DOHH2 (cell line): ENCODE measurements at regions not wholly inside any gene's neighbourhood (a gene's known extent, or its start where the extent isn't known, plus 50 kb on each side); places are given as distances from the start of the nearest gene placed in this dataset.

Experiments used
- H3F3A ChIP-seq: fragments of 200-600 bp; sonication (generic), shearing (Covaris generic); 2 replicates; pipeline ENCODE4 v1.6.0; 2016; ENCODE audit warnings: antibody characterized with exemption, mild to moderate bottlenecking; ENCODE audit not compliant: control insufficient read depth, insufficient read depth
- H3K27ac ChIP-seq: fragments of 200-600 bp; sonication (generic); 2 replicates; pipeline ENCODE4 v1.5.1; 2014; ENCODE audit warnings: low read depth, mild to moderate bottlenecking, low read length, moderate library complexity
- H3K27me3 ChIP-seq: fragments of 200-600 bp; sonication (generic); 2 replicates; pipeline ENCODE4 v1.6.1; 2014; ENCODE audit warnings: mild to moderate bottlenecking, low read length, mixed read lengths; ENCODE audit not compliant: control insufficient read depth
- H3K36me3 ChIP-seq: fragments of 200-600 bp; sonication (generic); 2 replicates; pipeline ENCODE4 v1.6.1; 2014; ENCODE audit warnings: mild to moderate bottlenecking, low read length, moderate library complexity, mixed read lengths; ENCODE audit not compliant: control insufficient read depth
- H3K4me1 ChIP-seq: fragments of 200-600 bp; sonication (generic); 2 replicates; pipeline ENCODE4 v1.6.1; 2014; ENCODE audit warnings: mild to moderate bottlenecking, low read length, mixed read lengths; ENCODE audit not compliant: control insufficient read depth
- H3K4me2 ChIP-seq: fragments of 200-600 bp; sonication (generic); 2 replicates; pipeline ENCODE4 v1.6.0; 2014; ENCODE audit warnings: mild to moderate bottlenecking, low read length, moderate library complexity
- H3K4me3 ChIP-seq: fragments of 200-600 bp; sonication (generic); 2 replicates; pipeline ENCODE4 v1.5.1; 2014; ENCODE audit warnings: mild to moderate bottlenecking, low read length, mixed read lengths
- H3K79me2 ChIP-seq: fragments of 200-600 bp; sonication (generic); 2 replicates; pipeline ENCODE4 v1.6.1; 2014; ENCODE audit warnings: mild to moderate bottlenecking, low read length, mixed read lengths; ENCODE audit not compliant: control insufficient read depth
- H3K9me2 ChIP-seq: fragments of 200-600 bp; sonication (generic); replicated peaks from 2 replicates; pipeline ENCODE4 v1.6.1; 2014; ENCODE audit warnings: mild to moderate bottlenecking, low read length, mixed read lengths; ENCODE audit not compliant: control insufficient read depth
- H3K9me3 ChIP-seq: fragments of 200-600 bp; sonication (generic); 2 replicates; pipeline ENCODE4 v1.6.1; 2014; ENCODE audit warnings: antibody characterized with exemption, low read length, mixed read lengths; ENCODE audit not compliant: control insufficient read depth, insufficient read depth
- H4K20me1 ChIP-seq: fragments of 200-600 bp; sonication (generic); 2 replicates; pipeline ENCODE4 v1.6.0; 2014; ENCODE audit warnings: low read depth, mild to moderate bottlenecking, antibody characterized with exemption, low read length, moderate library complexity; ENCODE audit not compliant: control insufficient read depth, insufficient read depth
- CTCF ChIP-seq: fragments of 200-600 bp; sonication (generic); IDR thresholded peaks from one replicate; pipeline ENCODE4 v1.5.1; 2014; ENCODE audit warnings: antibody characterized with exemption, mild to moderate bottlenecking, low read depth, low read length; ENCODE audit not compliant: poor library complexity, severe bottlenecking
- EZH2phosphoT487 ChIP-seq: fragments of 200-600 bp; sonication (generic); IDR thresholded peaks from 2 replicates; pipeline ENCODE4 v1.6.1; 2017; ENCODE audit warnings: borderline replicate concordance, mild to moderate bottlenecking, antibody characterized with exemption, low read length, moderate library complexity, mixed read lengths

GRCh38 chr11:92545906-92546471 is 321.4 kb downstream of the FAT3 start:
- H3K27ac ChIP-seq: no peak overlapping the region
- no peaks in the 10 kb centered on the region for H4K20me1 ChIP-seq
- H3K9me2 ChIP-seq: no peaks in the 10 kb centered on the region
- H3K4me3 ChIP-seq: no peak overlapping the region
- no peaks in the 10 kb centered on the region for H3K9me3 ChIP-seq
- TF ChIP-seq CTCF: no peak
- TF ChIP-seq EZH2phosphoT487: no peak
- H3F3A ChIP-seq: no peaks in the 10 kb centered on the region
- no peaks in the 10 kb centered on the region for H3K79me2 ChIP-seq
- no peaks in the 10 kb centered on the region for H3K36me3 ChIP-seq
- H3K4me2 ChIP-seq: no peak overlapping the region
- H3K27me3 ChIP-seq: no peaks in the 10 kb centered on the region; the same call in 1 of the 2 replicates
- H3K4me1 ChIP-seq: no peaks in the 10 kb centered on the region

- Histone ChIP-seq H3K4me1 (no peaks in the 10 kb centered on the region), H3K4me2 (no peak overlapping the region), H3K4me3 (no peak overlapping the region), H3K36me3 (no peaks in the 10 kb centered on the region), H4K20me1 (no peaks in the 10 kb centered on the region), H3F3A (no peaks in the 10 kb centered on the region), H3K27me3 (no peaks in the 10 kb centered on the region; the same call in 1 of the 2 replicates), H3K9me2 (no peaks in the 10 kb centered on the region), H3K9me3 (no peaks in the 10 kb centered on the region), H3K27ac (no peak overlapping the region), H3K79me2 (no peaks in the 10 kb centered on the region)
- TF ChIP-seq EZH2phosphoT487: no peak
- no peak for TF ChIP-seq CTCF
These were observed 322.0 kb downstream of the FAT3 start for GRCh38 chr11:92546603-92547002.

GRCh38 chr11:92550411-92550810 is 325.8 kb downstream of the FAT3 start:
- H3K9me3 ChIP-seq: no peaks in the 10 kb centered on the region
- no peak overlapping the region for H3K27ac ChIP-seq
- no peaks in the 10 kb centered on the region for H3F3A ChIP-seq
- TF ChIP-seq CTCF (no peak), EZH2phosphoT487 (no peak)
- H3K9me2 ChIP-seq: no peaks in the 10 kb centered on the region
- H3K4me1 ChIP-seq: no peaks in the 10 kb centered on the region
- no peaks in the 10 kb centered on the region; the same call in 1 of the 2 replicates for H3K27me3 ChIP-seq
- no peak overlapping the region for H3K4me3 ChIP-seq
- H3K79me2 ChIP-seq: no peaks in the 10 kb centered on the region
- no peak overlapping the region for H3K4me2 ChIP-seq
- no peaks in the 10 kb centered on the region for H3K36me3 ChIP-seq
- no peaks in the 10 kb centered on the region for H4K20me1 ChIP-seq
